ENCODE measurements at regions not wholly inside any gene's neighbourhood (a gene's known extent, or its start where the extent isn't known, plus 50 kb on each side); places are given as distances from the start of the nearest gene placed in this dataset.

DNA sequence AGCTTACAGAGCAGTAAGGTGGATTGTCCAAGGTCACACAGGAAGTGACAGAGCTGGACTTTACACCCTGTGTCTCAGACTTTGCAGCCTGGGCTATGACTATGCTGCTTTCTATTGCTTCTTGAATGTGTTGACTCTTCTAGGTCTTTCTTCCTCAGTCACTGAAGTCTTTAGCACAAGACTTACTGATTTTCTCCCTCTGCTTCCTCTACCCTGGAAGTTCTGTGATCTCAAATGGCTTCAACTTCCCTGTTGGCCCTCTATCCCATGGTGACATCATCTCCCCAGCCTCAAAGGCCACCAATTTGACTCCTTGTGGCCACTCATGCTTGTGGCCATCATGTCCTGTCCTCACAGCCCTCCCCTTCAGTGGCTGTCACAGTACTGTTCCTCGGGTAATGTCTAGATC, 181.3 kb downstream of the HS3ST3A1 start:
- TF ChIP-seq, protein P1, sequence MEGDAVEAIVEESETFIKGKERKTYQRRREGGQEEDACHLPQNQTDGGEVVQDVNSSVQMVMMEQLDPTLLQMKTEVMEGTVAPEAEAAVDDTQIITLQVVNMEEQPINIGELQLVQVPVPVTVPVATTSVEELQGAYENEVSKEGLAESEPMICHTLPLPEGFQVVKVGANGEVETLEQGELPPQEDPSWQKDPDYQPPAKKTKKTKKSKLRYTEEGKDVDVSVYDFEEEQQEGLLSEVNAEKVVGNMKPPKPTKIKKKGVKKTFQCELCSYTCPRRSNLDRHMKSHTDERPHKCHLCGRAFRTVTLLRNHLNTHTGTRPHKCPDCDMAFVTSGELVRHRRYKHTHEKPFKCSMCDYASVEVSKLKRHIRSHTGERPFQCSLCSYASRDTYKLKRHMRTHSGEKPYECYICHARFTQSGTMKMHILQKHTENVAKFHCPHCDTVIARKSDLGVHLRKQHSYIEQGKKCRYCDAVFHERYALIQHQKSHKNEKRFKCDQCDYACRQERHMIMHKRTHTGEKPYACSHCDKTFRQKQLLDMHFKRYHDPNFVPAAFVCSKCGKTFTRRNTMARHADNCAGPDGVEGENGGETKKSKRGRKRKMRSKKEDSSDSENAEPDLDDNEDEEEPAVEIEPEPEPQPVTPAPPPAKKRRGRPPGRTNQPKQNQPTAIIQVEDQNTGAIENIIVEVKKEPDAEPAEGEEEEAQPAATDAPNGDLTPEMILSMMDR (IDR thresholded peaks at IDR 0.05) = no peak
- TF ChIP-seq POLR2A (IDR thresholded peaks at IDR 0.05) = no peak
- DNase-seq = no peak
- no peak overlapping the region for H3K4me3 ChIP-seq
- intact Hi-C loops (cut with DNase I) = no loop called here
- H3K36me3 ChIP-seq = no peaks in the 10 kb centered on the region
- no peak overlapping the region for H3K27ac ChIP-seq
- 87 to 93% methylated on average over 1 of the region's 1 CpG for WGBS, 2 donors
- no peaks in the 10 kb centered on the region for H3K9me3 ChIP-seq
- peaks cover 0 to 6% (median 5%) of the 10 kb centered on the region in 3 donors for H3K4me1 ChIP-seq
- H3K27me3 ChIP-seq = peaks cover 0 to 20% (median 0%) of the 10 kb centered on the region in 4 donors

DNA sequence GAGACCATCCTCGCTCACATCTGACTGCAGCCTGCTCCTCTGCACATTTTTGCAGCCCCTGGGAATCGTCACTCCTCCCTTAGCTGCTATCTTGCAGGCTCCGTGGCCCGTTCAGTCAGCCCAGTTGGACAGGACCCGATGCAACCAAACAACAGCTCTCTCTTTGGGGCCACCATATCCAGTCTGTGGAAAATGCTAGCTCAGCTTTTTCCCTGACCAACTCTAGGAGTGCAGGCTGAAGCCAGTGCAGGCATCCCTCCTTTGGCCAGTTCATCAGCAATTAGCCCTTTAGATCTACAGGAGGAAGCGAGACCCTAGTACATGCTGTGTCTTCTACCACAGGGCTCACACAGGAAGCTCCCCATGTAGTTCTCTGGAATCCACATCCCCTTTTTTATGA, 182.1 kb downstream of the HS3ST3A1 start:
- WGBS, 2 donors = 89 to 100% methylated on average over 5 of the region's 6 CpGs
- Histone ChIP-seq H3K27ac (no peak overlapping the region), H3K4me1 (peaks cover 0 to 6% (median 5%) of the 10 kb centered on the region in 3 donors), H3K4me3 (no peak overlapping the region), H3K9me3 (no peaks in the 10 kb centered on the region), H3K27me3 (peaks cover 0 to 20% (median 0%) of the 10 kb centered on the region in 4 donors), H3K36me3 (no peaks in the 10 kb centered on the region)
- intact Hi-C loops (cut with DNase I) = no loop called here
- DNase-seq = no peak
- TF ChIP-seq POLR2A (IDR thresholded peaks at IDR 0.05) = no peak
- TF ChIP-seq, protein P1 (IDR thresholded peaks at IDR 0.05) = no peak

DNA sequence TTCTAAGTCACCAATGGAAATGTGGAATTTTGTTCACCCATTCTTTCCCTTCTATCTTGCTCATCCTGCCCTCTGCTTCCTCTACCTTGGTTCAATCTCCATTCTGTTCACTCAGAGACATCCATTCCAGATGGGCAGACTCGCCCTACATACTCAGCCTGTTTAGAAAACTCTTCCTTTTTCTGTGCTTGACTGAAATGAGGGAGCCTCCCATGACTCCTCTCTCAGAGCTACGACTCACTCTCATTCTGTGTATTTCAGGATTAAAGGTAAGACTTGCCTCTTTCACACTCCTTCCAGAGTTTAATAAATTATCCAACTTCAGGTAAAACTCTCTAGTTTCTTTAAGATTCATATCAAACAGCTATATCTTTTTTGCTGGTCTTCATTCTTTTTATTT, 182.8 kb downstream of the HS3ST3A1 start:
- H3K27ac ChIP-seq = no peak overlapping the region
- no peak for DNase-seq
- H3K9me3 ChIP-seq = no peaks in the 10 kb centered on the region
- H3K36me3 ChIP-seq = no peaks in the 10 kb centered on the region
- TF ChIP-seq, protein P1 (IDR thresholded peaks at IDR 0.05) = no peak
- no peak for TF ChIP-seq POLR2A (IDR thresholded peaks at IDR 0.05)
- intact Hi-C loops (cut with DNase I) = no loop called here
- H3K27me3 ChIP-seq = peaks cover 0 to 20% (median 0%) of the 10 kb centered on the region in 4 donors
- WGBS, 2 donors = 52 to 76% methylated on average over 2 of the region's 2 CpGs
- H3K4me1 ChIP-seq = peaks cover 0 to 6% (median 5%) of the 10 kb centered on the region in 3 donors
- H3K4me3 ChIP-seq = no peak overlapping the region

DNA sequence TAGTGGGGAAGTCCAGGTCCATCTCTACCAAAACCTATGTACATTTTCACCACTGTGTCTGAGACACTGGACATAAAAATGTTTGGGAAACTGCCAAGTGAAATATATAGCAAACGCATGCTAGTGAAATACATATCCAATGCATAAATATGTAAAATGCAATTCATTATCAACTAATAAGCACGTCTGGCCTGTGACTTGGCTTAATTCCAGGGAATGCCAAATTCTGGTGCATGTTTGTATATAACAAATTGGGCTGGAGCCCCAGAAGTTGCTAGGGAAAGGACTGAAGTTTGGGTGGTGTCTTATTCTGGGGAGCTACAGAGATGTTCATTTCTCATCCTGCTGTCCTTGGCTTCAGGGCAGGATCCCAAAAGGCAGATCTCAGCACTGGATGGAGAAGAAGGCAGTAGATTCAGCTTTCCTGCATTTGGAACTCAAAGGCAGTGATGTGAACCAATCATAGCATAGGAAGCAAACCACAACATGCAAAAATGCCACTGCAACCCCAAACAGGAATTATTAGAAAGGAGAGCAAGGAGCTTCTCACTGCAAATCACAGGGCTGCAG, 184.3 kb downstream of the HS3ST3A1 start:
- WGBS, 2 donors = 56 to 58% methylated on average over 2 of the region's 2 CpGs
- Histone ChIP-seq H3K36me3 (no peaks in the 10 kb centered on the region), H3K4me3 (no peak overlapping the region), H3K4me1 (peaks cover 0 to 6% (median 5%) of the 10 kb centered on the region in 3 donors), H3K27me3 (peaks cover 0 to 20% (median 0%) of the 10 kb centered on the region in 4 donors), H3K27ac (no peak overlapping the region), H3K9me3 (no peaks in the 10 kb centered on the region)
- TF ChIP-seq POLR2A (IDR thresholded peaks at IDR 0.05) = no peak
- TF ChIP-seq, protein P1 (IDR thresholded peaks at IDR 0.05) = no peak
- intact Hi-C loops (cut with DNase I) = no loop called here
- no peak for DNase-seq

DNA sequence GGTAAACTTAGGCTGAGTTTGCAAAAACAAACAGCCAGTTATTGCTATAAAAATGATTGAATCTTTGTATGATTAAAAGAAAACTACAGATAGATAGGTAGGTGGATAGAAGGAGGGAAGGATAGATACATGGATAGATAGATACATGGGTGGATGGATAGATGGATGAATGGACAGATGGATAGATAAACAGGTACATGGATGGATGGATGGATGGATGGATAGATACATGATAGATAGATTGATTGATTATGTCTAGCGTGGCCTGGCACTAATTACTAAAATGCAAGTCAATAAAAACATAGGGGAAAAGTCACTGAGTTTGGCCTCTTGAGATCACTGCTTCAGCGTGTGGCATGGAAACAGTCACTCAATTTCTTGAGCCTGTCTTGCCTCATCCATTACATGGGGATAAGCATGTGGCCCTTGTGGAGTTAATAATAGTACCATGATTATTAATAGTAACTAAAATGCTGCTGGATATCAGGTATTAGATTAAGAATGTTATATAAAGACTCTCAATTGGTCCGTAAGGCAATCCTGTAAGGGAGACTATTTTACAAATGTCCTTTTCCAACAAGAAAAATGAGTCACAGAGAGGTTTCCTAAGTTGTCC, 184.9 kb downstream of the HS3ST3A1 start:
- no peak for DNase-seq

More for the DNA sequence above, 184.9 kb downstream of the HS3ST3A1 start:
- no peak overlapping the region for H3K27ac ChIP-seq
- H3K4me3 ChIP-seq = no peak overlapping the region
- peaks cover 0 to 20% (median 0%) of the 10 kb centered on the region in 4 donors for H3K27me3 ChIP-seq
- no peaks in the 10 kb centered on the region for H3K36me3 ChIP-seq
- 72 to 84% methylated on average over 3 of the region's 3 CpGs for WGBS, 2 donors
- no peaks in the 10 kb centered on the region for H3K9me3 ChIP-seq
- H3K4me1 ChIP-seq = peaks cover 0 to 6% (median 5%) of the 10 kb centered on the region in 3 donors
- intact Hi-C loops (cut with DNase I) = no loop called here
- TF ChIP-seq POLR2A (IDR thresholded peaks at IDR 0.05) = no peak
- TF ChIP-seq, protein P1 (IDR thresholded peaks at IDR 0.05) = no peak

All from esophagus squamous epithelium (tissue), 5 donors.